SK-N-SH (cell line): ENCODE measurements at regions not wholly inside any gene's neighbourhood (a gene's known extent, or its start where the extent isn't known, plus 50 kb on each side); places are given as distances from the start of the nearest gene placed in this dataset.
A peak's percentile ranks its signal among the peaks of the same experiment; 100 is the strongest.
"Not testable (repeated sequence)": the region's sequence is repeated elsewhere in the genome, so short reads cannot be mapped to it uniquely, and the experiment has no call there.

Experiments
- CTCF ChIA-PET: fragments of 300-600, 350-600 bp; formaldehyde crosslinking; extraction: SDS; loops from one replicate; lab custom pipeline; 2021; lab: Yijun Ruan, JAX
- POLR2A ChIA-PET: fragments of 350-600 bp; sonication (Branson Sonifier 250); formaldehyde crosslinking; extraction: SDS; loops from one replicate; lab custom pipeline; 2020; ENCODE audit warnings: antibody characterized with exemption, inconsistent platforms; lab: Yijun Ruan, JAX
- DNase-seq: peaks from one replicate; pipeline ENCODE4 v3.0.0; 2012
- H2AFZ ChIP-seq: fragments of 200-600 bp; sonication (generic); 2 replicates; pipeline ENCODE4 v1.8.1; 2016; ENCODE audit warnings: antibody characterized with exemption, mild to moderate bottlenecking, low read depth
- H3F3A ChIP-seq: fragments of 200-600 bp; sonication (generic); replicated peaks from 2 replicates; pipeline ENCODE3; 2016; ENCODE audit warnings: antibody characterized with exemption, mild to moderate bottlenecking; ENCODE audit not compliant: insufficient read depth
- H3K27ac ChIP-seq, 2 experiments: fragments of 200-500 bp in 1 of 2; fragments of 200-600 bp in 1 of 2; sonication (Bioruptor generic) in 1 of 2; sonication (generic), shearing (Covaris generic) in 1 of 2; 2 replicates each; pipeline versions ENCODE4 v1.5.1 to v1.6.1; 2014 to 2016; ENCODE audit warnings: low read depth in 2 of 2, inconsistent platforms in 1 of 2, low read length in 1 of 2, mild to moderate bottlenecking in 1 of 2, mixed read lengths in 1 of 2
- H3K27me3 ChIP-seq: fragments of 200-600 bp; sonication (generic), shearing (Covaris generic); 2 replicates; pipeline ENCODE4 v1.6.1; 2016; ENCODE audit warnings: mixed run types; ENCODE audit not compliant: insufficient read depth
- H3K36me3 ChIP-seq, 2 experiments: fragments of 200-500 bp in 1 of 2; fragments of 200-600 bp in 1 of 2; sonication (Bioruptor generic) in 1 of 2; sonication (generic) in 1 of 2; replicated peaks in 1 of 2; 2 replicates each; pipeline versions ENCODE3 to v1.5.1; 2014 to 2016; ENCODE audit warnings: low read length in 1 of 2, mild to moderate bottlenecking in 1 of 2; ENCODE audit not compliant: insufficient read depth in 2 of 2, control insufficient read depth in 1 of 2
- H3K4me1 ChIP-seq, 2 experiments: fragments of 200-500 bp in 1 of 2; fragments of 200-600 bp in 1 of 2; sonication (Bioruptor generic) in 1 of 2; sonication (generic), shearing (Covaris generic) in 1 of 2; 2 replicates each; pipeline versions ENCODE4 v1.5.1 to v1.6.1; 2014 to 2016; ENCODE audit warnings: low read depth in 1 of 2, low read length in 1 of 2, mixed run types in 1 of 2; ENCODE audit not compliant: insufficient read depth in 2 of 2, control insufficient read depth in 1 of 2
- H3K4me2 ChIP-seq: fragments of 200-600 bp; sonication (generic), shearing (Covaris generic); 2 replicates; pipeline ENCODE4 v1.6.1; 2017; ENCODE audit warnings: mixed run types
- H3K4me3 ChIP-seq, 2 experiments: fragments of 200-500 bp in 1 of 2; fragments of 200-600 bp in 1 of 2; sonication (Bioruptor generic) in 1 of 2; sonication (generic), shearing (Covaris generic) in 1 of 2; 2 replicates each; pipeline versions ENCODE4 v1.5.1 to v1.8.1; 2014 to 2016; ENCODE audit warnings: low read depth in 2 of 2, inconsistent platforms in 1 of 2, low read length in 1 of 2, mild to moderate bottlenecking in 1 of 2, mixed read lengths in 1 of 2, moderate library complexity in 1 of 2
- H3K79me2 ChIP-seq: fragments of 200-600 bp; sonication (generic); 2 replicates; pipeline ENCODE4 v1.8.1; 2017; ENCODE audit warnings: mild to moderate bottlenecking; ENCODE audit not compliant: insufficient read depth
- H3K9ac ChIP-seq: fragments of 200-600 bp; sonication (generic); 2 replicates; pipeline ENCODE4 v1.6.1; 2017; ENCODE audit warnings: mixed run types
- H3K9me2 ChIP-seq: fragments of 200-600 bp; sonication (generic); 2 replicates; pipeline ENCODE4 v1.6.1; 2017; ENCODE audit warnings: mixed run types
- H3K9me3 ChIP-seq: fragments of 200-600 bp; sonication (generic); 2 replicates; pipeline ENCODE4 v1.6.1; 2017; ENCODE audit warnings: mixed run types, mild to moderate bottlenecking, moderate library complexity
- H4K20me1 ChIP-seq: fragments of 200-600 bp; sonication (generic); 2 replicates; pipeline ENCODE4 v1.6.1; 2017; ENCODE audit warnings: mild to moderate bottlenecking, mixed run types; ENCODE audit not compliant: insufficient read depth
- FOSL2 ChIP-seq: IDR thresholded peaks from 2 replicates; pipeline ENCODE4 v1.4.0; 2012; ENCODE audit warnings: low read depth, mild to moderate bottlenecking, moderate library complexity, borderline replicate concordance
- JUND ChIP-seq: IDR thresholded peaks from 2 replicates; pipeline ENCODE4 v1.4.0; 2012
- MEF2A ChIP-seq: IDR thresholded peaks from 2 replicates; pipeline ENCODE4 v1.4.0; 2012; ENCODE audit warnings: low read depth, borderline replicate concordance
- NFIC ChIP-seq: IDR thresholded peaks from 2 replicates; pipeline ENCODE4 v1.4.0; 2012; ENCODE audit warnings: borderline replicate concordance
- POLR2AphosphoS5 ChIP-seq: IDR thresholded peaks from 2 replicates; pipeline ENCODE4 v1.6.1; 2012; ENCODE audit warnings: low read depth, low read length
- RXRA ChIP-seq: IDR thresholded peaks from 2 replicates; pipeline ENCODE4 v1.4.0; 2012; ENCODE audit warnings: low read depth, mild to moderate bottlenecking, borderline replicate concordance
- WGBS: methylation state at CpG from one replicate; pipeline ENCODE4 v1.1.6; 2017; ENCODE audit warnings: low lambda C conversion rate; 5-methylcytosine and 5-hydroxymethylcytosine counted together
- TF ChIP-seq, protein P1 (sequence below): IDR thresholded peaks from 2 replicates; pipeline ENCODE4; 2012

DNA sequence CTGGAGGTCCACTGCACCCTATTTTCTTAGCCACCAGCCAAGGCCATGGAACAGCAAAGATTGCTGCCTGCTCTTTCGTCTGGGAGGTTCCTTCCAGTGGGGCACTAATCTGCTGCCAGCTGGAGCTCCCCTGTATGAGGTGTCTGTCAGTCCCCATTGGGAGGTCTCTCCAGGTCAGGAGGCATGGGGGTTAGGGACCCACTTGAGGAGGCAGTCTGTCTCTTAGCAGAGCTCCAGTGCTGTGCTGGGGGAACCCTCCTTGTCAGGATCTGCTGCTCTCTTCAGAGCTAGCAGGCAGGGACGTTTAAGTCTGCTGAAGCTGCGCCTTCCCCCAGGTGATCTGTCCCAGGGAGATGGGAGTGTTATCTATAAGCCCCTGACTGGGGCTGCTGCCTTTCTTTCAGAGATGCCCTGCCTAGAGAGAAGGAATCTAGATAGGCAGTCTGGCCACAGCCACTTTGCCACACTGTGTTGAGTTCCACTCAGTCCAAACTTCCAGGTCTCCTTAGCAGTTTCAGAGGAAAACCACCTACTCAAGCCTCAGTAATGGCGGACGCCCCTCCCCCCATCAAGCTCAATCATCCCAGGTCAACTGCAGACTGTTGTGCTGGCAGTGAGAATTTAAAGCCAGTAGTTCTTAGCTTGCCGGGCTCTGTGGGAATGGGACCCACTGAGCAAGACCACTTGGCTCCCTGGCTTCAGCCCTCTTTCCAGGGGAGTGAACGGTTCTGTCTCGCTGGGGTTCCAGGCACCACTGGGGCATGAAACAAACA is 317.7 kb downstream of the LRRC70 start:
- ChIA-PET POLR2A (no interaction called here), CTCF (no interaction called here)
- Histone ChIP-seq H3K9ac (no peak overlapping the region), H3K9me3 (peaks cover 4% of the 10 kb centered on the region; the same call in 1 of the 2 replicates), H3K9me2 (no peaks in the 10 kb centered on the region), H3K4me3 (no peak overlapping the region), H3K27me3 (no peaks in the 10 kb centered on the region), H2AFZ (no peak overlapping the region), H4K20me1 (no peaks in the 10 kb centered on the region), H3K4me2 (no peak overlapping the region), H3K79me2 (no peaks in the 10 kb centered on the region), H3K27ac (no peak overlapping the region), H3K36me3 (no peaks in the 10 kb centered on the region), H3K4me1 (no peaks in the 10 kb centered on the region), H3F3A (no peaks in the 10 kb centered on the region)
- TF ChIP-seq MEF2A (no peak), NFIC (no peak), FOSL2 (no peak), RXRA (no peak), POLR2AphosphoS5 (no peak)
- DNase-seq, result no peak
- WGBS, result 5% methylated on average over 8 of the region's 8 CpGs

DNA sequence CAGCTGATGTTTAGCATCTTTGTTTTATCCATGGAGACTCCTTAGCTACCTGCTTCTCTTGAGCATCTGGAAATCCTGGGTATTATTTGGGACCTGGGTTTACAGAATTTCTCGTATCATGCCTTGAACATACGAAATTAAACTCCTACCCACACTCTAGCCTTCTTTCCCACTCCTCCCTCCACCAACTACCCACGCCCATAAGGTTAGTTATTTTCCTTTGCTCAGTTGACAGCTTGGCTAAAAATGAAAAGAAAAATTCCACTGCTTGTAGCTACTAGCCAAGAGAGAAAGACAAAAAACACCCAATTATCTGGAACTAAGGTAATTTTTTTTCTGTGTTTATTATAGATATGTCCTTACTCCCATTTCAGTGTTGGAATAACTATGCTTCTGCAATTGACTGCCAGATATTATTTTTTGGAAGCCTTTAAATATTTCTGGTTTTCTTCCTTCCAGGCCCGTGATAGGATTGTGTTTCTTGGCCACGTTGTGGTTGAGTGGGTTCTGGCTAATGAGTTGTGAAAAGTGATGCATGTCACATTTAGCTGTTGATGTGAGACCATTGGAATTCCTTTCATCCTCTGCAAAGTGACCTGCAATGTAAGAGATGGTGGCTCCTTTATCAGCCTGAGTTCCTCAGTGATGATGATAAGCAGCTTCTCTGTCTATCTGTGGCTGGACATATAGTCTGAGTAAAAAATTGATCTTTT is 308.1 kb downstream of the LRRC70 start:
- H3K4me1 ChIP-seq, result no peaks in the 10 kb centered on the region
- CTCF ChIA-PET, result no interaction called here

DNA sequence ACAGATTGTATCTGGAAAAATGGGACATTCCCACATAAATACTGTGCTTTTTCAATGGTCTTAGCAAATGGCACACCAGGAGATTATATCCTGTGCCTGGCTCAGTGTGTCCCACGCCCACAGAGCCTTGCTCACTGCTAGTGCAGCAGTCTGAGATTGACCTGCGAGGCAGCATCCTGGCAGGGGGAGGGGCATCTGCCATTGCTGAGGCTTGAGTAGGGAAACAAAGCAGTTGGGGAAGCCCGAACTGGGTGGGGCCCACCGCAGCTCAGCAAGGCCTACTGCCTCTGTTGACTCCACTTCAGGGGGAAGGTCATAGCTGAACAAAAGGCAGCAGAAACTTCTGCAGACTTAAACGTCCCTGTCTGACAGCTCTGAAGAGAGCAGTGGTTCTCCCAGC is 258.7 kb downstream of the LRRC70 start:
- WGBS, result 5% methylated on average over 3 of the region's 5 CpGs
- H3K79me2 ChIP-seq, H3F3A ChIP-seq, H3K4me2 ChIP-seq, H3K4me3 ChIP-seq, CTCF ChIA-PET, H4K20me1 ChIP-seq, H3K9me2 ChIP-seq, H2AFZ ChIP-seq, H3K27me3 ChIP-seq, H3K9ac ChIP-seq, H3K36me3 ChIP-seq, H3K27ac ChIP-seq, H3K9me3 ChIP-seq, DNase-seq, H3K4me1 ChIP-seq, POLR2A ChIA-PET: not testable (repeated sequence)

More for the DNA sequence above, 308.1 kb downstream of the LRRC70 start:
- H3K9ac ChIP-seq, result no peak overlapping the region
- WGBS, result 17% methylated on average over 5 of the region's 5 CpGs
- no peaks in the 10 kb centered on the region for H3K27me3 ChIP-seq
- H3K36me3 ChIP-seq, result no peaks in the 10 kb centered on the region
- no peaks in the 10 kb centered on the region for H3K9me3 ChIP-seq
- no peak overlapping the region for H3K4me2 ChIP-seq
- H3K9me2 ChIP-seq, result no peaks in the 10 kb centered on the region
- no peak overlapping the region for H2AFZ ChIP-seq
- POLR2A ChIA-PET, result no interaction called here
- DNase-seq, result no peak
- H4K20me1 ChIP-seq, result no peaks in the 10 kb centered on the region
- TF ChIP-seq, protein P1, sequence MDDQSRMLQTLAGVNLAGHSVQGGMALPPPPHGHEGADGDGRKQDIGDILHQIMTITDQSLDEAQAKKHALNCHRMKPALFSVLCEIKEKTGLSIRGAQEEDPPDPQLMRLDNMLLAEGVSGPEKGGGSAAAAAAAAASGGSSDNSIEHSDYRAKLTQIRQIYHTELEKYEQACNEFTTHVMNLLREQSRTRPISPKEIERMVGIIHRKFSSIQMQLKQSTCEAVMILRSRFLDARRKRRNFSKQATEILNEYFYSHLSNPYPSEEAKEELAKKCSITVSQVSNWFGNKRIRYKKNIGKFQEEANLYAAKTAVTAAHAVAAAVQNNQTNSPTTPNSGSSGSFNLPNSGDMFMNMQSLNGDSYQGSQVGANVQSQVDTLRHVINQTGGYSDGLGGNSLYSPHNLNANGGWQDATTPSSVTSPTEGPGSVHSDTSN, result peak; percentile 37; the same call in 1 of the 2 replicates
- TF ChIP-seq JUND, result no peak
- H3K27ac ChIP-seq, result no peak overlapping the region
- H3K4me3 ChIP-seq, result no peak overlapping the region
- H3K79me2 ChIP-seq, result no peaks in the 10 kb centered on the region
- H3F3A ChIP-seq, result no peaks in the 10 kb centered on the region
